Parathyroid adenoma (tissue), 2 donors: ENCODE measurements at regions not wholly inside any gene's neighbourhood (a gene's known extent, or its start where the extent isn't known, plus 50 kb on each side); places are given as distances from the start of the nearest gene placed in this dataset.

Source experiments
- H2AFZ ChIP-seq: fragments of 300-600 bp; sonication (generic); one replicate; pipeline ENCODE4 v1.7.0; 2017; ENCODE audit warnings: antibody characterized with exemption, mild to moderate bottlenecking
- H3K27ac ChIP-seq: fragments of 300-600 bp; sonication (generic); one replicate; pipeline ENCODE4 v1.7.0; 2017
- H3K27me3 ChIP-seq: fragments of 300-600 bp; sonication (generic); one replicate; pipeline ENCODE4 v1.7.0; 2017; ENCODE audit warnings: low read length; ENCODE audit not compliant: control insufficient read depth, insufficient read depth
- H3K36me3 ChIP-seq: fragments of 300-600 bp; sonication (generic); one replicate; pipeline ENCODE4 v1.7.0; 2017; ENCODE audit warnings: low read length; ENCODE audit not compliant: control insufficient read depth, insufficient read depth
- H3K4me1 ChIP-seq: fragments of 300-600 bp; sonication (generic); one replicate; pipeline ENCODE4 v1.7.0; 2017; ENCODE audit warnings: control low read depth
- H3K4me2 ChIP-seq: fragments of 300-600 bp; sonication (generic); one replicate; pipeline ENCODE4 v1.7.0; 2017; ENCODE audit warnings: low read length
- H3K4me3 ChIP-seq: fragments of 300-600 bp; sonication (generic); one replicate; pipeline ENCODE4 v1.7.0; 2017; ENCODE audit warnings: low read depth, low read length
- H3K79me2 ChIP-seq: fragments of 300-600 bp; sonication (generic); one replicate; pipeline ENCODE4 v1.7.0; 2017; ENCODE audit warnings: control low read depth
- H3K9ac ChIP-seq: fragments of 300-600 bp; sonication (generic); one replicate; pipeline ENCODE4 v1.7.0; 2017; ENCODE audit warnings: mild to moderate bottlenecking
- H3K9me3 ChIP-seq: fragments of 300-600 bp; sonication (generic); one replicate; pipeline ENCODE4 v1.7.0; 2017; ENCODE audit warnings: low read length; ENCODE audit not compliant: control insufficient read depth
- TF ChIP-seq, protein P1 (sequence below): fragments of 300-600 bp; sonication (generic); IDR thresholded peaks from one replicate; pipeline ENCODE4 v1.7.0; 2017; ENCODE audit warnings: antibody characterized with exemption, mild to moderate bottlenecking
- donor health status: primary hyperparathyroidism.

DNA sequence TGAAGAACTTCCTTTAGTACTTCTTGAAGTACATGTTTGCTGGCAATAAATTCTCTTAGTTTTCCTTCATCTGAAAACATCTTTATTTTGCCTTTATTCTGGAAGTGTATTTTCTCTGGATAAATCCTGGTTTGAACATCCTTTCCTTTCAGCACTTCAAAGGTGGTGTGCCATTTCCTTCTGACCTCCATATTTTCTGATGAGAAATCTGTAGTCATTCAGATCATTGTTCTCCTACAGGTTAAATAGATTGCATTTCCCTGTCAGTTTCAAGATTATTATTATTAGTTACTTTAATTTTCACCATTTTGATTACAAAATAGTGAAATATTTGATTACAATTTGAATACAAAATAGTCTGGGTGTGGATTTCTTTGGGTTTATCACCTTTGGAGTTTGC is 134.5 kb downstream of the CDH26 start:
- H3K9ac ChIP-seq, result no peak overlapping the region
- H3K27ac ChIP-seq, result no peak overlapping the region
- TF ChIP-seq, protein P1, sequence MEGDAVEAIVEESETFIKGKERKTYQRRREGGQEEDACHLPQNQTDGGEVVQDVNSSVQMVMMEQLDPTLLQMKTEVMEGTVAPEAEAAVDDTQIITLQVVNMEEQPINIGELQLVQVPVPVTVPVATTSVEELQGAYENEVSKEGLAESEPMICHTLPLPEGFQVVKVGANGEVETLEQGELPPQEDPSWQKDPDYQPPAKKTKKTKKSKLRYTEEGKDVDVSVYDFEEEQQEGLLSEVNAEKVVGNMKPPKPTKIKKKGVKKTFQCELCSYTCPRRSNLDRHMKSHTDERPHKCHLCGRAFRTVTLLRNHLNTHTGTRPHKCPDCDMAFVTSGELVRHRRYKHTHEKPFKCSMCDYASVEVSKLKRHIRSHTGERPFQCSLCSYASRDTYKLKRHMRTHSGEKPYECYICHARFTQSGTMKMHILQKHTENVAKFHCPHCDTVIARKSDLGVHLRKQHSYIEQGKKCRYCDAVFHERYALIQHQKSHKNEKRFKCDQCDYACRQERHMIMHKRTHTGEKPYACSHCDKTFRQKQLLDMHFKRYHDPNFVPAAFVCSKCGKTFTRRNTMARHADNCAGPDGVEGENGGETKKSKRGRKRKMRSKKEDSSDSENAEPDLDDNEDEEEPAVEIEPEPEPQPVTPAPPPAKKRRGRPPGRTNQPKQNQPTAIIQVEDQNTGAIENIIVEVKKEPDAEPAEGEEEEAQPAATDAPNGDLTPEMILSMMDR, result no peak
- no peaks in the 10 kb centered on the region for H3K27me3 ChIP-seq
- H2AFZ ChIP-seq, result no peak overlapping the region
- H3K36me3 ChIP-seq, result no peaks in the 10 kb centered on the region
- H3K4me3 ChIP-seq, result no peak overlapping the region
- H3K9me3 ChIP-seq, result no peaks in the 10 kb centered on the region
- H3K79me2 ChIP-seq, result no peaks in the 10 kb centered on the region
- no peak overlapping the region for H3K4me2 ChIP-seq
- no peaks in the 10 kb centered on the region for H3K4me1 ChIP-seq

DNA sequence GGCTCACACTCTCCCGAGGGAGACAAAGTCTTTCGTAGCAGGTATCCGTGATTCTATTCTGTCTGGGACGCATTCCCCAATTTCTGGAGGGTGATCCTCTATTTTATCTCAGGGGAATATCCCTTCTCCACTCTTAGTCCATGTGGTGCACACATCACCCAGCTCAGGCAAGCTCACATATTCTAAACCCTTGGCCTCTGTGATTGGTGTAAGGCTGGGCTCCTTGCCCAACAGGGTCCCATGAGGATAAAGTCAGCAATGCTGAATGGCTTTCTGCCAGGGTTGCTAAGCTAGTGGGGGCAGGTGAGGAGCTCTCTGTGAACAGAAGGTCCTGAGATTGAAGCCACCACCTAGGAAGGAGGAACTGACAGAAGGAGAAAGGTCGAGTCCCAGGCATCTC is 137.2 kb downstream of the CDH26 start:
- Histone ChIP-seq H3K36me3 (no peaks in the 10 kb centered on the region), H3K9ac (no peak overlapping the region), H3K9me3 (no peaks in the 10 kb centered on the region), H2AFZ (no peak overlapping the region), H3K27me3 (no peaks in the 10 kb centered on the region), H3K4me3 (no peak overlapping the region), H3K4me2 (no peak overlapping the region), H3K79me2 (no peaks in the 10 kb centered on the region), H3K27ac (no peak overlapping the region), H3K4me1 (no peaks in the 10 kb centered on the region)
- TF ChIP-seq, protein P1, result no peak

DNA sequence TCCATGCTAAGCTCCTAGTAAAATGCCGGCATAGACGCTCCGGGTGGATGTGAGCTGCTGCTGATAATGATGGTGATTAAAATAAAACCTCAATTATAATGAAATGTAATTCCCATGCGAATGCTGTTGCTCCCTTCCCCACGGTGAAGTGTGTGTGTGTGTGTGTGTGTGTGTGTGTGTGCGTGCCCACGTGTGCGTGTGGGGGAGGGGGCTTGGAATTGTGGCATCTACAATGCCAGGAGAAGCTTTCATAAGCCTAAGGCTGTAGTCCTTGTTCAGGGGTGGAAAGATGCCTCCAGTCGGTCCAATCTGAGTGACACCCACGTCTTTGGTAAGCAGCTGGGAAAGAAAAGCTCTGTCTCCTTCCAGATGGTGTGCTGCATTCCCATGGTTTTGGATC is 137.9 kb downstream of the CDH26 start:
- H3K27ac ChIP-seq, result no peak overlapping the region
- H2AFZ ChIP-seq, result no peak overlapping the region
- H3K4me1 ChIP-seq, result no peaks in the 10 kb centered on the region
- TF ChIP-seq, protein P1, result no peak
- H3K9me3 ChIP-seq, result no peaks in the 10 kb centered on the region
- H3K27me3 ChIP-seq, result no peaks in the 10 kb centered on the region
- no peak overlapping the region for H3K4me3 ChIP-seq
- no peak overlapping the region for H3K4me2 ChIP-seq
- no peaks in the 10 kb centered on the region for H3K36me3 ChIP-seq
- H3K9ac ChIP-seq, result no peak overlapping the region
- H3K79me2 ChIP-seq, result no peaks in the 10 kb centered on the region

DNA sequence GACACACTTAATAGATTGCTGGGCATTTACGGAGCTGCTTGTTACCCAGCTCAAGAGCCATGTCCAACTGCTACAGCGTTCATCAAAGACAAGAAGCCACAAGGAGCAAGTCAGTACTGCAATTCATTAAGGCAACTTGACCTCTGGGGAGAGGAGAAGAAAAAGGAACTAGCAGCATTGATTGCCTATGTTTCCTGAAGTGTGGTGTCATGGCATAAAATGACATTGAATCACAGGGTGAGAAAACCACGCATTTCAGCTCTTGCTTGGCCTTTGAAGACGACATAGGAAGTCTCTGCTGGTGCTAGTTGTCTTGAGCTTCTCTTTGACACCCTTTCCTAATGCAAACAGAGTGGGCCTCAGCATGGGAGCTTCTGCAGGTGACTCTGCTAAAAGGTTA is 139.1 kb downstream of the CDH26 start:
- Histone ChIP-seq H3K9ac (no peak overlapping the region), H3K4me3 (no peak overlapping the region), H3K27me3 (no peaks in the 10 kb centered on the region), H3K79me2 (no peaks in the 10 kb centered on the region), H3K9me3 (no peaks in the 10 kb centered on the region), H3K4me1 (no peaks in the 10 kb centered on the region), H3K27ac (no peak overlapping the region), H3K4me2 (no peak overlapping the region), H3K36me3 (no peaks in the 10 kb centered on the region), H2AFZ (no peak overlapping the region)
- TF ChIP-seq, protein P1, result no peak

DNA sequence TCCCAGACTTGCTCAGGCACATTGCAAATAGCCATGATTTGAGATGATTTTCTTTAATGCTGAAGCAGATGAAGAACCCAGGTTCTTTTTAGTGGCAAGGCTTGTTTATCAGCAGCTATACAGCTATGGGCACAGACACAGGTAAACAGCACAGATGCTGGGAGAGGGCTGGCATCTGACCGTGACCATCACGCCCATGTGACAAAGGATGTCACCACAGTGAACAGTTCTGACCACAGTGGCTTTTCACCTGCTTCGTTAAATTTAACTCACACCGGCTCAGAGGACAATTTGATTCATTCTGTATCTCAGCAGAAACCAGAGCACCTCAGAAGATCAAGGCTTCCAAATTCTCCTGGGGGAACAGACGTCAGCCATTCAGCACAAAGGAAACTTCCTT is 142.6 kb downstream of the CDH26 start:
- no peak overlapping the region for H3K27ac ChIP-seq
- H3K4me3 ChIP-seq, result no peak overlapping the region
- H2AFZ ChIP-seq, result no peak overlapping the region
- TF ChIP-seq, protein P1, result no peak
- no peaks in the 10 kb centered on the region for H3K36me3 ChIP-seq
- no peak overlapping the region for H3K9ac ChIP-seq
- H3K9me3 ChIP-seq, result no peaks in the 10 kb centered on the region
- no peaks in the 10 kb centered on the region for H3K79me2 ChIP-seq
- no peaks in the 10 kb centered on the region for H3K27me3 ChIP-seq
- H3K4me2 ChIP-seq, result no peak overlapping the region
- H3K4me1 ChIP-seq, result no peaks in the 10 kb centered on the region
